ENCODE measurements at regions not wholly inside any gene's neighbourhood (a gene's known extent, or its start where the extent isn't known, plus 50 kb on each side); places are given as distances from the start of the nearest gene placed in this dataset.

- Histone ChIP-seq H3K9me3 (no peaks in the 10 kb centered on the region), H3K4me3 (no peak overlapping the region), H3K4me1 (replicated peaks) (no peaks in the 10 kb centered on the region), H3K27ac (no peak overlapping the region), H3K36me3 (no peaks in the 10 kb centered on the region), H3K27me3 (replicated peaks; ENCODE audit: insufficient read depth) (no peaks in the 10 kb centered on the region)
- TF ChIP-seq, protein P1, sequence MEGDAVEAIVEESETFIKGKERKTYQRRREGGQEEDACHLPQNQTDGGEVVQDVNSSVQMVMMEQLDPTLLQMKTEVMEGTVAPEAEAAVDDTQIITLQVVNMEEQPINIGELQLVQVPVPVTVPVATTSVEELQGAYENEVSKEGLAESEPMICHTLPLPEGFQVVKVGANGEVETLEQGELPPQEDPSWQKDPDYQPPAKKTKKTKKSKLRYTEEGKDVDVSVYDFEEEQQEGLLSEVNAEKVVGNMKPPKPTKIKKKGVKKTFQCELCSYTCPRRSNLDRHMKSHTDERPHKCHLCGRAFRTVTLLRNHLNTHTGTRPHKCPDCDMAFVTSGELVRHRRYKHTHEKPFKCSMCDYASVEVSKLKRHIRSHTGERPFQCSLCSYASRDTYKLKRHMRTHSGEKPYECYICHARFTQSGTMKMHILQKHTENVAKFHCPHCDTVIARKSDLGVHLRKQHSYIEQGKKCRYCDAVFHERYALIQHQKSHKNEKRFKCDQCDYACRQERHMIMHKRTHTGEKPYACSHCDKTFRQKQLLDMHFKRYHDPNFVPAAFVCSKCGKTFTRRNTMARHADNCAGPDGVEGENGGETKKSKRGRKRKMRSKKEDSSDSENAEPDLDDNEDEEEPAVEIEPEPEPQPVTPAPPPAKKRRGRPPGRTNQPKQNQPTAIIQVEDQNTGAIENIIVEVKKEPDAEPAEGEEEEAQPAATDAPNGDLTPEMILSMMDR (IDR thresholded peaks at IDR 0.05) = no peak
- TF ChIP-seq POLR2AphosphoS5 (IDR thresholded peaks at IDR 0.05) = no peak
- no peak for TF ChIP-seq POLR2A (IDR thresholded peaks at IDR 0.05)
- WGBS = 91% methylated on average over 4 of the region's 4 CpGs
- intact Hi-C loops (cut with DNase I) = no loop called here
- DNase-seq (ENCODE audit: low spot score) = no peak
Measured at GRCh38 chr1:222417264-222417663, 130.6 kb downstream of the HHIPL2 start.

- WGBS = 94% methylated on average over 2 of the region's 2 CpGs
- intact Hi-C loops (cut with DNase I) = no loop called here
- Histone ChIP-seq H3K9me3 (no peaks in the 10 kb centered on the region), H3K36me3 (no peaks in the 10 kb centered on the region), H3K27me3 (replicated peaks; ENCODE audit: insufficient read depth) (no peaks in the 10 kb centered on the region), H3K27ac (no peak overlapping the region), H3K4me3 (no peak overlapping the region), H3K4me1 (replicated peaks) (no peaks in the 10 kb centered on the region)
- TF ChIP-seq, protein P1 (IDR thresholded peaks at IDR 0.05) = no peak
- no peak for DNase-seq (ENCODE audit: low spot score)
Measured at GRCh38 chr1:222416001-222416791, 131.7 kb downstream of the HHIPL2 start.

- no peak overlapping the region for H3K27ac ChIP-seq
- no peaks in the 10 kb centered on the region for H3K4me1 ChIP-seq (replicated peaks)
- H3K9me3 ChIP-seq = no peaks in the 10 kb centered on the region
- no peak overlapping the region for H3K4me3 ChIP-seq
- TF ChIP-seq POLR2A (IDR thresholded peaks at IDR 0.05) (no peak), POLR2AphosphoS5 (IDR thresholded peaks at IDR 0.05) (no peak)
- TF ChIP-seq, protein P1 (IDR thresholded peaks at IDR 0.05) = no peak
- intact Hi-C loops (cut with DNase I) = no loop called here
- no peaks in the 10 kb centered on the region for H3K27me3 ChIP-seq (replicated peaks; ENCODE audit: insufficient read depth)
- 88% methylated on average over 5 of the region's 5 CpGs for WGBS
- no peak for DNase-seq (ENCODE audit: low spot score)
- no peaks in the 10 kb centered on the region for H3K36me3 ChIP-seq
Measured at GRCh38 chr1:222415441-222415840, 132.5 kb downstream of the HHIPL2 start.

DNA sequence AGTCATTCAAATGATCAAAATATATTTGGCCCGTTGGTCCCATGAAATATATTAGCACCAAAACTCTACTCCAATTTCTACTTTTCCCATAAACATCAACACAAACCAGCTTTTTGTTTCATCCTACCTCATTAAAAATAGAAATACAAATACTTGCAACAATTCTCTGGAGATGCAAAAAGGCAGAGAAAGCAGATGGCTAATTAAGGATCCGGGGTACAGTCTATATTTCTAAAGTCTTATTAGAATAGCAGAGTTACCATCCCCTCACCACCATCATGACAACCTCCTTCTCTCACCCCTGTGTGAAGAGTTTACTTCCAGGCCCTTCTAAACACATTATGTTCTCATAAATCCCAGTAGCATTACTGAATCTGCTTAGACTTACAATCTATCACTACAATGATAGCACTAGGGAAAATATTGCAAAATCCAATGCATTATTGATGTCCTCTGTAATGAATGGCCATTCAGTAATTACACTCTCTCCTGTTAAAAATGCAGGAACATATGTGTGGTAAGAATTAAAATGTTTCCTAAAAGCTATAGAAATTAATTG lies 133.8 kb downstream of the HHIPL2 start:
- Histone ChIP-seq H3K4me3 (no peak overlapping the region), H3K27me3 (replicated peaks; ENCODE audit: insufficient read depth) (no peaks in the 10 kb centered on the region), H3K9me3 (no peaks in the 10 kb centered on the region), H3K36me3 (no peaks in the 10 kb centered on the region), H3K27ac (no peak overlapping the region), H3K4me1 (replicated peaks) (no peaks in the 10 kb centered on the region)
- TF ChIP-seq POLR2A (IDR thresholded peaks at IDR 0.05) (no peak), POLR2AphosphoS5 (IDR thresholded peaks at IDR 0.05) (no peak)
- TF ChIP-seq, protein P1 (IDR thresholded peaks at IDR 0.05) = no peak
- no peak for DNase-seq (ENCODE audit: low spot score)
- intact Hi-C loops (cut with DNase I) = no loop called here
- 94% methylated on average over 2 of the region's 2 CpGs for WGBS

GRCh38 chr1:222413436-222413835 lies 134.5 kb downstream of the HHIPL2 start:
- Histone ChIP-seq H3K4me1 (replicated peaks) (no peaks in the 10 kb centered on the region), H3K27me3 (replicated peaks; ENCODE audit: insufficient read depth) (no peaks in the 10 kb centered on the region), H3K4me3 (no peak overlapping the region), H3K9me3 (no peaks in the 10 kb centered on the region), H3K36me3 (no peaks in the 10 kb centered on the region), H3K27ac (no peak overlapping the region)
- DNase-seq (ENCODE audit: low spot score) = no peak
- WGBS = 48% methylated on average over 1 of the region's 1 CpG
- intact Hi-C loops (cut with DNase I) = no loop called here
- TF ChIP-seq POLR2A (IDR thresholded peaks at IDR 0.05) = no peak
- TF ChIP-seq POLR2AphosphoS5 (IDR thresholded peaks at IDR 0.05) = no peak

All from prostate gland (tissue), 2 donors.